ENCODE measurements at regions not wholly inside any gene's neighbourhood (a gene's known extent, or its start where the extent isn't known, plus 50 kb on each side); places are given as distances from the start of the nearest gene placed in this dataset.
"Not testable (repeated sequence)": the region's sequence is repeated elsewhere in the genome, so short reads cannot be mapped to it uniquely, and the experiment has no call there.

DNA sequence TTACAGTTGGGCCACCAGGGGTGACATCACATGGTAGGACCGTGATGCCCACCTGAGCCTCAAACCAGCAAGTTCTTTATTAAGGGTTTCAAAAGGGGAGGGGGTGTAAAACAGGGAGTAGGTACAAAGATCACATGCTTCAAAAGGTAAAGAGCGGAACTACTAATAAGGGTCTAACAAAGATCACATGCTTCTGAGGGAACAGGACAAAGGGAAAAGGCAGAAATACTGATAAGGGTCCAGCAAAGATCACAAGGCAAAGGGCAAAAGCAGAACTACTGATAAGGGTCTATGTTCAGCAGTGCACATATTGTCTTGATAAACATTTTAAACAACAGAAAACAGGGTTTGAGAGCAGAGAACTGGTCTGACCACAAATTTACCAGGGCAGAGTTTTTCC, 246.8 kb upstream of the ARHGEF26 start:
- DNase-seq (ENCODE audit: insufficient read length, low spot score); FAIRE-seq: not testable (repeated sequence)

DNA sequence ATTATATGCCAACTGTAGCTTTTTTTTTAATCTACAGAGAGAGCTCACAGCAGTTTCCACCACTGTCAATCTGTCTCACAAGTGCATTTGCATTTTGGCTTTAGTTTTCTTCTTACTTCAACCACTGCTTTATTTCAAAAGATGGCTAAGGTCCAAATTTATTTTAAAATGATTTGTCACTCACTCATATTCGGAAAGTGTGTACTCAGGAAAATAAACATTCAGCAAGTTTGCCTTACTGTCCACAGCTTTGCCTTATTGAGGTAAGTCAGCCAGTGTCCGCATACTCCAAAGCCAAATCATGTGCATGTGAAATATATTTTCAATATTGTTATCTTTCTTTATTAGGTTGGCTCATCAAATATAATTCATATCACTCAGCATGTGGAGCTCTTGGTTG, 240.7 kb upstream of the ARHGEF26 start:
- FAIRE-seq (no peak), DNase-seq (ENCODE audit: insufficient read length, low spot score) (no peak)

DNA sequence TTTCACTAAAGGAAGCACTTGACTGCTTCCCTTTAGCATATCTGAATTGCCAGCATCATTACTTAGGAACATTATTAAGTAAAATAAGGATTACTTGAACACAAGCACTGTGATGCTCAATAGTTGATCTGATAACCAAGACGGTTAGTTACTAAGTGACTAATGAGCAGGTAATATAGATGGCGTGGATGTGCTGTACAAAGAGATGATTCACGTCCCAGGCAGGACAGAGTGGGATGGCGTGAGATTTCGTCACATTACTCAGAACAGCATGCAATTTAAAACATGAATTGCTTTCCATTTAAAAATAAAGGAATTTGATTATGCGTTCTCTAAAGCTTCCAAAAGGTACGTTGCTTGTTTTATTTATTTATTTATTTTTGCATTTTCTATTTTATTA, 240.0 kb upstream of the ARHGEF26 start:
- FAIRE-seq (no peak), DNase-seq (ENCODE audit: insufficient read length, low spot score) (no peak)

DNA sequence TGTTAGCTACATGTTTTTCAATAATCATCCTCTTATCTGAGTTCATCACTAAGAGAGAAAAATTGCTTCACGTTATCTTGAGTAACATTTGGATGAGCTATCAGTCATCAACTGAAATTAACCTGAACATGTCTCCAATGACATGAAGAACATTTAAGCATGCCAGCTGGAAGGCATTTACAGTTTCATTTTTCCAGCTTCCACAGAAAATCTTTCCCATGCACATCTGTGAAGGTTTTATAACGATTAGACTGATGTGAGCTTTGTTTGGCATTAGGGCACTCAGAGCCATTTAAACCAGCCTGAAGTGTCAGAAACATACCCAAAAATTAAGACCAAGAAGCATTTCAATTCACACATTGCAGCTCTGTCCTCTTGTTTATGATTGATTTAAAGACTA, 235.8 kb upstream of the ARHGEF26 start:
- DNase-seq (ENCODE audit: insufficient read length, low spot score), result no peak
- no peak for FAIRE-seq

DNA sequence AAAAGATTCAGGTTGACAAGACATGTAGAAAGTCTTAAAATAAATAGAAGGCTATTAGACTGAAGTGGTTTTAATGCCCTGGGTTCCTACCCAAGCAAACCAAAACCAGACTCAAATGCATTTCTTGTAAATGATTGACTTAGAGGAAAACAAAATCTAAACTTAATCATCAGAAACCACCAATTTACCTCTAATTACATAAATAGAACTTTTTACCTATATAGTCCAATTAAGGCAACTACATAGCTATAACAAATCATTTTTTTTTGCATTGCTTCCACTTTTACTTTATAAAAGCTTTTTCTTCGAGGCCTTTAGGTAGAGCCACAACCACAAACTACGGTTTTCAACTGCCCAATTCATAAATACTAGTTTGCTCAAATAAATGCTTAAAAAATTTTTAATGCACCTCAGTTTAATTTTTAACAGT, 231.3 kb upstream of the ARHGEF26 start:
- DNase-seq (ENCODE audit: insufficient read length, low spot score), result no peak

DNA sequence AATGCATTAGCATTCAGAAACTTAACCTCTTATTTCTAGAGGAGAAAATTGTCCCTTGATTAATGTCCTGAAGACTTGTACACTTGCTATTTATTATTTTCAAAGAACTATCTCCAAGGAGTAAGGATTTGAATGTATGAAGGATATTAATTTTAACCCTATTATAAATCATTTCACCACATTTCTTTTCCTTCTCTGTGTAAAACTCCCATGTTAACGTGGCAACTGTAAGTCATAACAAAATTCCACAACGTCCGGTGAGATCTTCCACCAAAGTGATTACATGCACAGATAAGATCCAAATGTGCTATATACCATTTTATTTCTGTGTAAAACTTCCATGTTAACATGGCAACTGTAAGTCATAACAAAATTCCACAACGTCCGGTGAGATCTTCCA, 229.1 kb upstream of the ARHGEF26 start:
- DNase-seq (ENCODE audit: insufficient read length, low spot score) (no peak), FAIRE-seq (no peak)

More for the DNA sequence above, 231.3 kb upstream of the ARHGEF26 start:
- no peak for FAIRE-seq

DNA sequence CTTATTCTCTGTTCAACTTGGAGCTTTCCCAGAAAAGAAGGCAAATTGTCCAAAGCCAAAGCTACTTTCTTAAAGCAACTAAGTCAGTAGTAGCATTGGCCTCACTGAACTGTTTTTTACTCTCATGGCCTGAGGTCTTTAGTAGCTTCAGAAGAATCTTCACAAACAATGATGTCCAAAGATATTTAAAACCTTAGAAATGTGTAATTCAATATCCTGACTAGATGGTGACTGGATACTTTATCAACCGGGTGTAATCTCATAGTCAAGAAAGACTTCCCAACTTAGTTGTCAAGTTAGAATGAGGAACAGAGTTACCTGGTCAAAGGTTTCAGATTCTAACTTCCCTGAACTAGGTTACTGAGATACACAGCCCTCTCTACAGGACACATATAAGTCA, 226.3 kb upstream of the ARHGEF26 start:
- FAIRE-seq (no peak), DNase-seq (ENCODE audit: insufficient read length, low spot score) (no peak)

DNA sequence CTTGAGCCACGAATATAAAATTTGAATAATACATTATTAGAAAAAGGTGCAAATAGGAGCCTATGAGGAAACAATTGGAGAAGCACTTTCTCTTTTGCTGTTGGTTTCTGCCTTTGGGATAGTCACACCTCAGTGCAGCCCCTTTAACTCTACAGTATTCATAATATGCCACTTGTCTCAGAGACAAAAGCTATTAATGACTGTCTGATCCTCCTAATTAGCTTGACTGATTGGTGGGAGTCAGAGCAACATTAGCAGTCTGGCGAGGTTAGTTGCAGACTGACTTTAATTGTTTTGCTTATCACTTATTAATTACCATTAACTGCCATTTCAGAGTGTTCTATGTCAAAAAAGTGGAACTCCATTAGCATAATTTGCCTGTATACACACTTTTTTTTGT, 225.0 kb upstream of the ARHGEF26 start:
- DNase-seq (ENCODE audit: insufficient read length, low spot score) (no peak), FAIRE-seq (no peak)

DNA sequence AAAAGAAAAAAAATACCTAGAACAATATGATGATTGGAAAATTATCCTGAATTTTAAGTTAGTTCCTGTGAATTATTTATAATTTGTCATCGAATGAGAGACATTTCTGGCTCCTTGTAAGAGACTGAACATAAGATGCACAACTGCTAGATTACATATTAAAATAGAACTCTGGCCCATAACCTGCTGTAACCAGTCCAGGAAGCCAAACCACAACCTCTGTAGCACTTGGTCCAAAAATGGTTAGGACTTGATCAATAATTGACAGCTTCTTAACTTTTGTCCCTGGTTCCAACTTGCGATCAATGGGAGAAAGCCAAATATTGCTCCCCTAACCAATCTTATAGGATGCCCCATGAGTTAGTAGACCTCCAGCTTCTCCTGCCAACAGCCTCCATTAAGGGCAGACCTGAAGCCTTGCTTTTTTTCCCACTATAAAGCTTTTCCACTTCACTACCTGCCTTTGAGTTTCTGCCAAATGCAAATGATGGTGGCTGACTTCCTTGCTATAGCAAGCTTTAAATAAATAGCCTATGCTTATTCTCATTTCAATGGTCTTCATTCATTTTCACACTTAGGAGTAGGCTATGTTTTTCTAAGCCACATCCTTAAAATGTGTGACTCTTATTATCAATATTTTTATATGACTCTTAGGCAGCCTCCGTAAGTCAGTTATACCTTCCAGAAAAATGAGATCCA, 224.0 kb upstream of the ARHGEF26 start:
- FAIRE-seq, result no peak

DNA sequence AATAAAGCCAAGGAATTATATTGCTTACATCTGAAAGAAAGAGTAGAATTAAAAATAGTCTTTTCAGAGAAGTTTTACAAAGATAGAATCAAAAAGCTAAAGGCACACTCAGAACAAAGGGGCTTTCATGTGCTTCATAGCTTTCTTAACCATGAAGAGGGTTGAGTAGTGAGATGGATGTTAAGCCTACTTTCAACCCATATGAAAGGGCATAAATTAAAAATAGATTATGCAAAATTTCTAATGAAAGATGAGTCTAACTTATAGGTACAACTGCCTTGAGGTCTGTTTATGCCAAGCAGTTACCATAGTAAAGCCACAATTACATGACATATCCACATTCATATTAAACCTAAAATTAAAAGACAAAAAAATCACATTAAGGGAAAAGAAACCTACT, 223.3 kb upstream of the ARHGEF26 start:
- no peak for DNase-seq (ENCODE audit: insufficient read length, low spot score)
- FAIRE-seq, result no peak

More for the DNA sequence above, 224.0 kb upstream of the ARHGEF26 start:
- no peak for DNase-seq (ENCODE audit: insufficient read length, low spot score)

DNA sequence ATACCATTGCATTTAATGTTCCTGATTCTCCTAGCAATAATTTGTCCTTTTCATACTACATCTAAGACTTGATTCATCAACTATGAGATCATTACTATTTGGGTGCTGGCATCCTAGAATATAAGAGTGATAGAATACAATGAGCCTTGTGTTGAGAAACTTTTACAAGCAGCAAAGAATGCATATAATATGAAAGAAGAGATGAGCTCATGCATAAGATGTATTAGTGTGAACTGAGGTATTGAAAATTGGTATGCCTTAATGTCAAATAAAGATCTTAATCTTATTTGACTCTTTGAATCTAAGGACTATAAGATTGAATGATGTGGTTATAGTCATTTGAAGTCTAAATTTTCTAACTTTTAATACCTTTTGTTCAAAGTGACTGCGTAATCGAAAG, 220.0 kb upstream of the ARHGEF26 start:
- FAIRE-seq (no peak), DNase-seq (ENCODE audit: insufficient read length, low spot score) (no peak)

DNA sequence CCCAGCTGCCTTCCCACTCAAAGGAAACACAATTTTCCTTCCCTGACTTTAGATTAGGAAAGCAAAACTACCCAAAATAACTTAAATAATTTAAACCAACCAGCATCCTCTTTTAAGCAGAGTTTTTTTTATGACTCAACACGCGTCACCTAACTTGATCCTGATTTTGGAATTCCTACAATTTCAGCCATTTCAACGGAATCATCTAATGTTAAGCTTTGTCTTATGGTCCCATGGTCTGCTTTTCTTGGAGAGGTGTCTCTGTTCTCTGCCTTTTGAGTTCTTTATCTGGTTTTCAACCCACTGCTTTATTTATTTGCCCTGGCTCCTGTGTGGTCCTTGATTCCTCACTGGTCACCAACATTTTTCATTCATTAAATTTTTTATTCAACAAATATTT, 219.2 kb upstream of the ARHGEF26 start:
- no peak for DNase-seq (ENCODE audit: insufficient read length, low spot score)

DNA sequence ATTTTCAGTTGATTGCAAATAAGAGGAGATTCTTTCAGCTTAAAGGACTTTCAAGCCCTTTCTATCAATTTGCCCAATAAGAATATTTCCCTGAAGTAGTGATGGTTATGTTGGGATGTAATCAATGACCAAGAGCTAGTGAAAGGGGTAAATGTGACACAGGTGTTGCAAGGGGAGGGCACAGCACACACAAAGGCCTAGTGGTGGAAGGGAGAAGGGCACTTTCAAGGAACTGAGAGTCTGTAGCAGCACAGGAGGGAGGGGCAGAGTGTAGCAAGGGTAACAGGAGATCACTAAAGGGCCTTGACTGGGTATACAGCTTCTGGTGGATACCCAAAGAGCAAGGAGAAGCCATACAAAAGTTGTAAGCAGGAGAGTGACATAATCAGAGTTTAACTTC, 217.8 kb upstream of the ARHGEF26 start:
- DNase-seq (ENCODE audit: insufficient read length, low spot score), result no peak
- FAIRE-seq, result no peak

More for the DNA sequence above, 219.2 kb upstream of the ARHGEF26 start:
- no peak for FAIRE-seq

DNA sequence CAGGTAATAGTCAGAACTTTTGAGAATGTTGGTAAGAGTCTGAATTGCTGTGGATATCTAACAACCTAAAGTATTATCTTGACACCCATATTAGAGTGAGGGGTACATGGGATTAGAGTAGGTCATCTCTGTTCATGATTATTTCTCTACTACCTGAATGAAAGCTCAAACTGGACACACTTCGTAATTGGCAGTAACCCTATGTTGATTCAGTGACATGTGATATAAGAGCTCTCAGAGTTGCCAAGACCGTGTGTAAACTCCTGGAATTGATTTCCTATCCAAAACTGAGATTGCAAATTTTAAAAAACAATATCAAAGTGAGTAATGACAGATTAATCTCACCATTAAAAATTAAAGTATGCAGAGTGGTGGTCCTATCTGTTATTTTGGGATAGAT, 214.8 kb upstream of the ARHGEF26 start:
- FAIRE-seq (no peak), DNase-seq (ENCODE audit: insufficient read length, low spot score) (no peak)

DNA sequence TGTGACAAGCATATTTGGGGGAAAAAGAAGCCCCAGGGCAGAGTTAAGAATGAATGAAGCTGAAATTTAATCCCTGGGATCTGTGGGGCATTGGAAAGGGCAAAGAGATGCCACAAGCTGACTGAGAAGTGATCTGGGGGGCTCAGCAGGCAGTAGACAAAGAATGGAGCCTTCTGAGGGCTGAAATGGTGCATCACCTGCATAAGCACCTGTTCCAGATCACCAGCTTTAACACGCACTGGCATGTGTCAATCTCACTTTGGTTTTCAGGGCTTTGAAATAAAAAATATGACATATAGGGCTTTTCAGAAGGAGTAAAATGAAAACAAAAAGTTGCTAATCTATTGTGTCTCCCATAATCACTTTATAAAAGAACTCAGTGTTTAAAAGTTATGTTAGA, 210.8 kb upstream of the ARHGEF26 start:
- DNase-seq (ENCODE audit: insufficient read length, low spot score), result no peak
- no peak for FAIRE-seq

DNA sequence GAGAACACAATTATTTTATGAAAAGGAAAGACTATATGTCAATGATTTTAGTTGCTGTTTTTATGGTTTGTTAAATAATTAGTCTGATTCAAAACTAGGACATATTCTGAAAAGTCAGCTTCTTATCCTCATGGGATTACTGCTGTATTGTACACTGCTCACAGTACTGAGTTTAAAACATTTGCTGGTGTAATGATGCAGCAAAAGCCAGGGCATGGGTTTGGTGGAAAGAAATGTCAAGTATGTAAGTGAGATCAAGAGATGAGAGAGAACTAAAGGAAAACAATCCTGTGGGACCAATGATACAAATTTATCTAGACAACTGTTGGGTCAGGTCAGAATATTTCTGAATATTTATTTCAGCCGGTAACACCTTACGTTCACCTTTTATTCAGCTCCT, 210.1 kb upstream of the ARHGEF26 start:
- FAIRE-seq (no peak), DNase-seq (ENCODE audit: insufficient read length, low spot score) (no peak)

DNA sequence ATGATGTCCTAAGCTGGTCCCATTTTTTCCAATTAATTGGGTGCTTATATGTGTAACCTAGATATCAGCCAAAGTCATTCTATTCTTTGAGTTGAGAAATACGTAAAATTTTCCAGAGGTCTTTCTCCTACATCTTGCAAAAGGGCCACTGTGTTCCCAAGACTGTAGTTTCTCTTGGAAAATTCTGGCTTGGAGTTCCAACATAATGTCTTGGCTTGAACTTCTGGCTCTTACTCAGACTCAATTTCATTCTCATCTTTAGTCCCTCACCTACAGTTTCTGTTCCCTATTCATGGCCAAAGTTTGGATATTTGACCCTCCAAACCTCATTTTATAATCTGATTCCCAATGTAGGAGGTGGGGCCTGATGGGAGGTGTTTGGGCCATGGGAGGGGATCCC, 201.4 kb upstream of the ARHGEF26 start:
- FAIRE-seq (no peak), DNase-seq (ENCODE audit: insufficient read length, low spot score) (no peak)

DNA sequence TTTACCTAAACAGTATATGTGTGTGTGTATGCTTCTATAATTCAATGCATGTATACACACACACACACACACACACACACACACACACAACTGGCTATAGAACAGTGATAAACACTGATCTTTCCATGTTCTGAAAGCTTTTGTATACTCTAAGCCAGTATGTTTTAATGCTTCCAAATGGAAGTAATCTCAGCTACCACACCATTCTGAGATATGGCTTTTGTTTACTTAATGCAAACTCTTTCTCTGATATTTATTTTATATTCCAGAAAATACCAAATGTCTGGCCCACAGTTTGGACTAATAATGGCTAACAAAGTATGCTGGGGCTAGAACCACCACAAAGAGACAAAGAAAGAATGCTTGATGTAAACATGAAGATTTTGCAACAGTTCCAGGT, 199.4 kb upstream of the ARHGEF26 start:
- DNase-seq (ENCODE audit: insufficient read length, low spot score) (no peak), FAIRE-seq (no peak)

DNA sequence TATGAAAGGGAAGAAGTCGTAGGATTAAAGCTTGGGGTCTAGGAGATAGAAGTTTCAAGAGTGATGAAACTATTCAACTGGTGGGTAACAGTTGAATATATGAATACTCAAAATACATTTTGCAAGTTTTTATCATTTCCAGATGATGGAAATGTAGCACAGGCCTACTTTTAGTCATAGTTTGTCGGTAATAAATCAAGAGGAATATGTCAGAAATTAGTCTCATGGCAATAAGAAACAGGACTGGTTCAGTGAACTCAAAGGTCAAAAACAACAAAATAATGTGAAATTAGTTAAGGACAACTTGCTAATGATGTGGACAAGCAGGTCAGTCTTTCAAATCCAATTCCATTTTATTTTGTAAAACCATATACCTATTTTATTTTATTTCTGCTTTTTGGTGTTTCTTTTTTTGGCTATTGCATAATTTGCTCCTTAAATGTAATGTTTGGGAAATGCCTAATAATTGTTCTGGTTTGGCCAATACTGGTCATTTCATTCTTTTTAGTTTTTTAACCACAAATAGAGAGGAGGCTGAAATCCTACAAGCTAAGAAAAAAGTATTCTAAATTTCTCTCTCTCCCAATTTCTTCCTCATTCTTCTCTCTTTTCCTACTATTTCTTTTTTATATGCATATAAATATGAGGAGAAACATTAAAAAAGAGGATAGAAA, 195.2 kb upstream of the ARHGEF26 start:
- no peak for DNase-seq (ENCODE audit: insufficient read length, low spot score)
- no peak for FAIRE-seq

DNA sequence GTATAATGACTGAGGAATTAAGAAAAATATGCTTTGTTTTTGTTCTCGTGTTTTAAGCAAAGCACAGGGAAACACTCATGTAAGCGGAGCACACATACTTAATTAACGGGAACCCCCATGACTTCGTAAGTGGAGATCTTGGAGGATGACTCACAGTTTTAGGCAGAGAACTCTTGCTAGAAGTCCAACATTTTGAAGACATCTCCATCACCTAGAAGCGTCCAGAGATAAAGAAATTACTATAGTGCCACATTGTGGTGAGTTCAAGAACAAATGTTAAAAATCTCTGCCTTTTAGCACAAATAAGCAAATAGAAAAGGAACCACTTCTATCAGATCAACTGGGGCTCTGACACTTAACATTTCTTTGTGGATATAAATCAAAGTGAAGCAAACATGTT, 194.1 kb upstream of the ARHGEF26 start:
- peak; percentile 3 for DNase-seq (ENCODE audit: insufficient read length, low spot score)
- FAIRE-seq, result no peak

DNA sequence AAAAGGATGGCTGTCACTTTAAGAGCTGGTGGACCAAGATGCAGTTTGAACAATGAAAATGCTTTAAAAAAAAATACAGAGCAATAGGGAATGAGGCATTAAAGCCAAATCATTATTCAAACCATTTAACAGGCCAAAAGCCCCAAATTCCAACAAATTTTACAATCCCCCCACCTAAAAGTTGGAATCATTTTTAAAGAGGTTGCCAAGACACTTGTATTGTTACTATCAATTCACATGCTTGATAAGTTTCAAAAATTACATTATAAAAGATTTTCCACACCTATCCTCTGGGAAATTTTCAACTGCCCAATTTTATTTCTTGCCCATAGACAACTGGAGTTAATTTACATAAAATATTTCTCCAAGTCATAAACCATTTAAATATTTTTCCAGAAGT, 192.3 kb upstream of the ARHGEF26 start:
- no peak for FAIRE-seq
- no peak for DNase-seq (ENCODE audit: insufficient read length, low spot score)

DNA sequence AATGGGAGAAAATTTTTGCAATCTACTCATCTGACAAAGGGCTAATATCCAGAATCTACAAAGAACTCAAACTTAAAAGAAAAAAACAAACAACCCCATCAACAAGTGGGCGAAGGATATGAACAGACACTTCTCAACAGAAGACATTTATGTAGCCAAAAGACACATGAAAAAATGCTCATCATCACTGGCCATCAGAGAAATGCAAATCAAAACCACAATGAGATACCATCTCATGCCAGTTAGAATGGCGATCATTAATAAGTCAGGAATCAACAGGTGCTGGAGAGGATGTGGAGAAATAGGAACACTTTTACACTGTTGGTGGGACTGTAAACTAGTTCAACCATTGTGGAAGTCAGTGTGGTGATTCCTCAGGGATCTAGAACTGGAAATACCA, 187.7 kb upstream of the ARHGEF26 start:
- not testable (repeated sequence) for FAIRE-seq

More for the DNA sequence above, 187.7 kb upstream of the ARHGEF26 start:
- DNase-seq (ENCODE audit: insufficient read length, low spot score), result not testable (repeated sequence)
